Epidermal melanocyte (primary cell): ENCODE measurements at regions not wholly inside any gene's neighbourhood (a gene's known extent, or its start where the extent isn't known, plus 50 kb on each side); places are given as distances from the start of the nearest gene placed in this dataset.
"Not testable (repeated sequence)": the region's sequence is repeated elsewhere in the genome, so short reads cannot be mapped to it uniquely, and the experiment has no call there.

ENCODE experiments used
- DNase-seq: peaks from one replicate; pipeline ENCODE4 v3.0.0; 2011; ENCODE audit warnings: low spot score; ENCODE audit not compliant: insufficient read length

- DNase-seq: no peak
Measured at GRCh38 chr13:60931858-60932546, 483.6 kb downstream of the PCDH20 start.

- no peak for DNase-seq
Measured at GRCh38 chr13:60925686-60926085, 490.0 kb downstream of the PCDH20 start.

DNA sequence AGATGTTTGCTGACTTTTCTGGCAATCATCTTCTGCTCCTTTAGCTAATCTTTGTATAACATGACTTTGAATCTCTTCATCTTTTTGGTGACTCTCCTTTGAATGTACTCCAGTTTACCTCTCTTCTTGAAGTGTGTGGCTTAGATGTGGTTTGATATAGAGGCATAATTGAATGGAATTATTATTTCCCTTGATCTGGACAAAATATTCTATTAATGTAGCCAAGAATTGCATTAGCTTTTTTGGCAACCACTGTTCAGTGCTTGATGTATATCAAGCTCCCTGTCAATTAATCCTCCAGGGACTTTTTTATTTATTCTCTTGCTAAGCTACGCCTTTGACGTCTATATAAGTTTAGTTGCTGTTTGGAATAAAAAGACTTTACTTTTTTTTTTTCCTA, 490.8 kb downstream of the PCDH20 start:
- no peak for DNase-seq

GRCh38 chr13:60922576-60923231, 492.9 kb downstream of the PCDH20 start:
- no peak for DNase-seq

DNA sequence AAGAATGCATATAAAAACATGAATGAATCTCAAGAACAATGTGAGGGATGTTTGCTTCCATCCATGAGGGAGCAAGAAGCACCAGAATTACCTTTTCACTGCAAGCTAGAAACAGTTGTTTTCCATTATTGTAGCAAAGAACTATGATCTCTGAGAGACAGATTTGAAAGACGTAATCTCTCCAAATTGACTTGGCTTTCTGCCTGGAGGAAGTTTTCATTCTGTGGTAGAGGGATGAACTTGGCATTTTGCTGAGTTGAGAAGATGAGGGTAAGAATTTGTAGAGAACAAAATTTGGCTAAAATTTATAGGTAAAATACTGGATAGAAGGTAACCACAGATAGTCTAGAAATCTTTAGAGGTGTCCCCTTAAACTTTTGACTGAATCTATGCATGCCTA, 496.8 kb downstream of the TDRD3 start:
- no peak for DNase-seq

DNA sequence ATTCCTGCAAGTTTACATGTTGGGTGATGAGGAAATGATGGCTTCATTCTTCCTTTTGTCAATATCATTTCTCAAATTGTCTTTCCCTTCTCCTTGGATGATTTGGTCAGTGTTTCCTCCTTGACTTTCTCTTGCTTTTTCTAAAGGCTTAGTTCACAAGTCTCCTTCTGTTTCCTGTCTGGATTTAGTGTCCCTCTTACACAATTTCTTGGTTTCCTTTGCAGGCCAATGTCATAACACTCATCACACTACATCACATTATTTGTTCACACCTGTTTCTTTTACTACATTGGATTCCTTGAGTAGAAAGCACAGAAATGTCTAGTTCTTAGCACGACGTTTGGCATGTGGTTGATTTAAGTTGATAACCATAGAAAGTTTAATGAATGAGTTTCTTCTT, 490.7 kb downstream of the TDRD3 start:
- DNase-seq: no peak

DNA sequence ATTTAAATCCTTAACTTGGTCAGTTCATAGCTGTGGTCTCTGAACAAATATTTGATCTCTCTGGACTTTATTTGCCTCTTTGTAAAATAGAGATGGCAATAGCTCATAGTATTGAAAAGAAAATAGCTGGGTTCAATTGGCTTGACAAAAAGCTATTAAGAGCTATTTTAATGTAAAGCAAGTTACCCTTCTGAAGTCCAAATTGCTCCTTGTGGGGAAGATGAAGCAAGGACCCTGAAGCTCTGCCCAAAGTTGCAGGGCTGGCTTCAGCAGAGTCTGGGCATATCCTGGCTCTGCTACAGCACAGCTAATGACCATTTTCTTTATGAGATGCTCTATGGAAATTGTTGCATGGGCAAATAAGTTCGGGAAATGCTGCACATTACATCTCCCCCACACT, 484.5 kb downstream of the TDRD3 start:
- no peak for DNase-seq

- DNase-seq: no peak
Measured at GRCh38 chr13:60873116-60873515, 476.1 kb downstream of the TDRD3 start.

DNA sequence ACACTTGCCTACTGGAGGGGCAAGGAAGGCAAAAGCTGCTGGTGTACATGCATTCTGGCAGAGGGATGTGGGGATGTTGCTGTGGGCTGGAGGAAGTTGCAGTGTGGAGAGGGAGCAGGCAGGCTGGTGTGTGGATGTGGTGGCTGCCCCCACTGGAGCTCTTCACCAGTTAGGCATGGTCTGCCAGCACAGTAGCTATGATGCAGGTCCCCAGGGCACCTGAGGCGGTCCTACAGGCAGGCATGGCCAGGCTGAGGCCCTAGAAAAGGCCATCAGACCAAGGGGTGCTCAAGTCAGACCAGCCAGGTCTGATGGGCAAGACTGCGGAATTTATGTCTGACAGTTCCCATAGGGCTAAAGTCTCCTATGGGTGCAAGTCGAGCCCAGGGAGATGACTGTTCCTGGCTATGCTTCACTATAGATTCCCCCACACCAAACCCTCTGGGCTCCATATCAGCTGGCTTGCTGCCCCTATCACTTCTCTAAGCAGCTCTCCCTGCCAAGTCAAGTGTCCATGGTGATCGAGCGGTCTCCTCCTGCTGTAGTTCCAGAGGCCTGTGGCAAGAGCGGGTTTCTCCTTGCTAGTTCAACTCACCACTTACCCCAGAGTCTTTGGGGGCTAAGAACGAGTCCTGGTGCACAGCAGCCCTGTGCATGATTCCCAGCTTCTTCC, 473.1 kb downstream of the TDRD3 start:
- no peak for DNase-seq

GRCh38 chr13:60869225-60869624, 472.2 kb downstream of the TDRD3 start:
- no peak for DNase-seq

DNA sequence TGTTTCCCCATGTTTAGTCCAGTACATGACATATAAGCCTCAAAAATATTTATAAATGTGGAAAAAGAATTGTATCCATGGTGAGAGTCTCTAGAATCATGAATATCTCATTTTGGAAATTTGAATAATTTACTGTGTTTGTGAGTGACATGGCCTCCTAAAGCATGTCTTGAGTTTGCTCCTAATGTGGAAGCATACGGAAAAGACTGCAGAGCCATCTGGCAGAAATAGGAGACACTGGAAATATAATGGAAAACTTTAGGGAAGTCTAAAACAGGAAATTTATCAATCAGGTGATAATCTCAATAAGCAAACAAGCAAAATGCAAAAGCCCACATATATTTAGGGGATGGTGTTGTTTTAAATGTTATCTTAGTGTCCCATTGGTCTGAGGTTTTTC, 465.0 kb downstream of the TDRD3 start:
- DNase-seq: no peak

DNA sequence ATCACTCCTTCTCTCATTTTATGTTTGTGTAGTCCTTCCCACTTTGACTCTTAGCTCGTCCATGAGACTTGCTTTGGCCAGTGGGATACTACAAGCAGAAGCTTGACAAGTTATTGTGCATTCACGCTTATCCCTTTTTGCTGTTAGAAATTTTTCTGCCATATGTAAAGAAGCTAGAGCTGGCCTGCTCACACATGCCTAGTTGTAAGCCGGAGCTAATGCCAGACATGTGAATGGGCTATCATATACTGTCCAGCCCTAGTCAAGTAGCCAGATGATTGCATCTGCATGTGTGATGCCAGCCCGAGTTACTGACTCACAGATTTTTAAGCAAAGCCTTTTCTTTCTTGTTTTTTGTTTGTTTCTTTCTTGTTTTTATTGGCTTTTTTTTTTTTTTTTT, 460.7 kb downstream of the TDRD3 start:
- DNase-seq: no peak

DNA sequence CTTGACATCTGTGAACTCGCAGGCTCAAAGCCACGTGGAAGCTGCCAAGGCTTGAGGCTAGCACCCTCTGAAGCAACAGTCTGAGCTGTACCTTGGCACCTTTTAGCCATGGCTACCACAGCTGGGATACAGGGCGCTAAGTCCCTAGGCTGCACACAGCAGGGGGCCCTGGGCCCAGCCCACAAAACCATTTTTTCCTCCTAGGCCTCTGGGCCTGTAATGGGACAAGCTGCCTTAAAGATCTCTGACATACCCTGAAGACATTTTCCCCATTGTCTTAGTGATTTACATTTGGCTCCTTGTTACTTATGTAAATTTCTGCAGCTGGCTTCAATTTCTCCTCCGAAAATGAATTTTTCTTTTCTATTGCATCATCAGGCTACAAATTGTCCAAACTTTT, 455.9 kb downstream of the TDRD3 start:
- DNase-seq: no peak

GRCh38 chr13:60851378-60851777, 454.4 kb downstream of the TDRD3 start:
- DNase-seq: no peak

- no peak for DNase-seq
Measured at GRCh38 chr13:60850526-60850925, 453.5 kb downstream of the TDRD3 start.

- no peak for DNase-seq
Measured at GRCh38 chr13:60838581-60838980, 441.6 kb downstream of the TDRD3 start.

- DNase-seq: no peak
Measured at GRCh38 chr13:60837806-60838205, 440.8 kb downstream of the TDRD3 start.

GRCh38 chr13:60836821-60837220, 439.8 kb downstream of the TDRD3 start:
- DNase-seq: no peak

- no peak for DNase-seq
Measured at GRCh38 chr13:60811581-60811980, 414.6 kb downstream of the TDRD3 start.

GRCh38 chr13:60805640-60806039, 408.6 kb downstream of the TDRD3 start:
- not testable (repeated sequence) for DNase-seq

- no peak for DNase-seq
Measured at GRCh38 chr13:60798503-60798902, 401.5 kb downstream of the TDRD3 start.

DNA sequence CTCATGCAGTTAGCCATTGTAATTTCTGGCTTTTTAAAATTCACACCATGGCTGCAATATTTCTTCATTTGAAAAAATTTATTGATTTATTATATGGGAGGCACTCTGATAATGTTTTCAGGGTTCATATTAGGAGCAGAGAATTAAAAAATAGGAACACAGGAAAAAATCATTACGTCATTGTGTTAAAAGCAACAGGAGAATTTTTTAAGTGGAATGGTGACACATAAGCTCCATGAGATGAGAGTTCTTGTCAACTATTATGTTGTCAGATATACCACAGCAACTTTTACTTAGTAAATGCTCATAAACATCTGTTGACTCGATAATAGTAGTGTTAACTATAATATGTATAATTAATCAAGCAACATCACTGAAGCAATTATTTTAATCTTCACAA, 400.1 kb downstream of the TDRD3 start:
- DNase-seq: no peak

- DNase-seq: no peak
Measured at GRCh38 chr13:60794751-60795150, 397.7 kb downstream of the TDRD3 start.
